K562 (cell line): ENCODE measurements at regions not wholly inside any gene's neighbourhood (a gene's known extent, or its start where the extent isn't known, plus 50 kb on each side); places are given as distances from the start of the nearest gene placed in this dataset.
A peak's percentile ranks its signal among the peaks of the same experiment; 100 is the strongest.

ENCODE experiments used
- BCOR ChIP-seq: fragments of 450-650 bp; IDR thresholded peaks from 2 replicates; pipeline ENCODE4 v1.6.1; 2016
- BMI1 ChIP-seq: fragments of 150-350 bp; IDR thresholded peaks from 2 replicates; pipeline ENCODE4 v1.6.1; 2014; ENCODE audit warnings: low read length
- CAMTA2 ChIP-seq: fragments of 250-450 bp; sonication (Bioruptor Pico); conservative IDR thresholded peaks from 2 replicates; pipeline ENCODE4 v1.5.1; 2022
- ETV5 ChIP-seq: sonication (generic); formaldehyde crosslinking; IDR thresholded peaks from 2 replicates; pipeline ENCODE4 v1.4.0; 2020; ENCODE audit warnings: low read depth, mild to moderate bottlenecking, missing genetic modification reagents
- HNRNPL ChIP-seq: fragments of 200-400 bp; formaldehyde crosslinking; IDR thresholded peaks from 2 replicates; pipeline ENCODE4 v1.6.1; 2017; ENCODE audit warnings: low read depth, mild to moderate bottlenecking, low read length
- SP1 ChIP-seq: sonication (generic); formaldehyde crosslinking; IDR thresholded peaks from 2 replicates; pipeline ENCODE4 v1.8.1; 2022; ENCODE audit warnings: mild to moderate bottlenecking, missing genetic modification reagents
- SRF ChIP-seq, 2 experiments: fragments of 250-450, 450-650 bp in 1 of 2; sonication (Bioruptor Pico) in 1 of 2; sonication (generic) in 1 of 2; formaldehyde crosslinking; IDR thresholded peaks; 2 replicates each; pipeline versions ENCODE4 v1.5.0 to v1.5.1; 2020 to 2022; ENCODE audit warnings: mild to moderate bottlenecking in 1 of 2, missing genetic modification reagents in 1 of 2
- THRAP3 ChIP-seq: fragments of 450-650 bp; IDR thresholded peaks from 2 replicates; pipeline ENCODE4 v1.6.1; 2016; ENCODE audit warnings: mild to moderate bottlenecking, inconsistent platforms, borderline replicate concordance
- YY1 ChIP-seq, 3 experiments: IDR thresholded peaks; 2 replicates each; pipeline ENCODE4 v1.6.1; 2011; ENCODE audit warnings: low read length in 2 of 3, mild to moderate bottlenecking in 2 of 3, moderate library complexity in 2 of 3, borderline replicate concordance in 1 of 3, control low read depth in 1 of 3, low read depth in 1 of 3; ENCODE audit not compliant: insufficient read depth in 3 of 3, insufficient replicate concordance in 2 of 3, control insufficient read depth in 1 of 3, insufficient read length in 1 of 3; ENCODE audit errors: extremely low read depth in 1 of 3
- ZFP1 ChIP-seq: fragments of 450-650 bp; formaldehyde crosslinking; IDR thresholded peaks from 2 replicates; pipeline ENCODE4 v1.4.0; 2020; ENCODE audit warnings: mild to moderate bottlenecking, mixed read lengths
- ZZZ3 ChIP-seq: fragments of 450-650 bp; IDR thresholded peaks from 2 replicates; pipeline ENCODE4 v1.6.1; 2016; ENCODE audit warnings: antibody characterized with exemption, mild to moderate bottlenecking, moderate library complexity
- TF ChIP-seq, protein P1 (sequence below): fragments of 250-450 bp; sonication (Bioruptor Pico); IDR thresholded peaks from 2 replicates; pipeline ENCODE4 v1.5.0; 2021; ENCODE audit warnings: mild to moderate bottlenecking, moderate library complexity
- TF ChIP-seq, protein P2 (sequence below): sonication (generic); formaldehyde crosslinking; IDR thresholded peaks from 2 replicates; pipeline ENCODE4 v1.8.0; 2023; ENCODE audit warnings: missing genetic modification reagents, mild to moderate bottlenecking, borderline replicate concordance
- TF ChIP-seq, protein P3 (sequence below), 3 experiments: fragments of 200-800 bp in 1 of 3; sonication (Bioruptor generic) in 1 of 3; sonication (generic) in 1 of 3; formaldehyde crosslinking in 1 of 3; IDR thresholded peaks; 2 replicates each; pipeline versions ENCODE4 v1.6.1 to v1.8.0; 2016 to 2022; ENCODE audit warnings: mild to moderate bottlenecking in 2 of 3, missing compliant biosample characterization in 2 of 3, missing genetic modification characterization in 2 of 3, missing genetic modification reagents in 1 of 3

DNA sequence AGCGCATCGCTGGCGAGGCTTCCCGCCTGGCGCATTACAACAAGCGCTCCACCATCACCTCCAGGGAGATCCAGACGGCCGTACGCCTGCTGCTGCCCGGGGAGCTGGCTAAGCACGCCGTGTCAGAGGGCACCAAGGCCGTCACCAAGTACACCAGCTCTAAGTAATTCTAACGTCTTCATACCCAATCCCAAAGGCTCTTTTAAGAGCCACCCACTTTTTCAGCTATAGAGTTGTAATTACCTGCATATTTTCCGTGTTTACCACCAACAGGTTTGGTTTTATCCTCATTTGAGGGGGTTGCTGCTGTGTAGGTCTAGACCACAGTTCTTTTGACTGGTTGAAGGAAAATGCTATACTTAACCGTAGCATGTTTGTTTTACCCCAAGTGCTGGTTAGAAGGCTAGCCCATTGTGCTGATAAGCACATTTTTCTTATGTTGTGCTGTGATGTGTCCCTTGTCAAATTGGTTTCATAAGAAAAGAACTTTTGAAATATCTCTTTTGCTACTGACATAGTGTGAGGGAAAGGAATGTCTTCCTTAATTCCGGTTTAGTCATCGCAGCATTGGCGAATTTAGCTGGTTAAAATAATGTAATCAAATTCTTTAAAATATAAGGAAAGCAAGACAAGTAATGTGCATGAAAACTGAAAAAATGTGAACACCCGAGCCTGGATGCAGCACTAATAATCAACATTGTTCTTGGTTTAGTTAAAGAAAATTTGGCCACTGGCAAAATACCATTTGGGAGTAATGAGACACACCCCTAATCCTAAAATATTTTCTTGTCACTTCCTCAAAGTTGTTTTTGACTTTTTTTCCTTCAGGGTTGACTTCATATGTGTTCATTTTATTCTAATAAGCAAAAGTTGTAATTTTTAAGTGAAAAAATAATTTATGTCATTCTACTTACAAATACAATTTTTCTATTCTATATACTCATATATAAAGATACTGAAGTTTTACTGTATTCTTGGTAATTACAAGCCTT lies 112.8 kb downstream of the HFE start (continued):
- TF ChIP-seq SP1 (CRISPR knock-in tag): peak; percentile 6; the same call in 1 of the 2 replicates
- no peak for TF ChIP-seq ZFP1 (CRISPR knock-in tag)
- 0 out of 2 replicates have a peak, but pooled peaks have one; percentile 69 for TF ChIP-seq THRAP3
- TF ChIP-seq CAMTA2 (CRISPR knock-in tag): 0 out of 2 replicates have a peak, but pooled peaks have one; percentile 11
- TF ChIP-seq, protein P1, sequence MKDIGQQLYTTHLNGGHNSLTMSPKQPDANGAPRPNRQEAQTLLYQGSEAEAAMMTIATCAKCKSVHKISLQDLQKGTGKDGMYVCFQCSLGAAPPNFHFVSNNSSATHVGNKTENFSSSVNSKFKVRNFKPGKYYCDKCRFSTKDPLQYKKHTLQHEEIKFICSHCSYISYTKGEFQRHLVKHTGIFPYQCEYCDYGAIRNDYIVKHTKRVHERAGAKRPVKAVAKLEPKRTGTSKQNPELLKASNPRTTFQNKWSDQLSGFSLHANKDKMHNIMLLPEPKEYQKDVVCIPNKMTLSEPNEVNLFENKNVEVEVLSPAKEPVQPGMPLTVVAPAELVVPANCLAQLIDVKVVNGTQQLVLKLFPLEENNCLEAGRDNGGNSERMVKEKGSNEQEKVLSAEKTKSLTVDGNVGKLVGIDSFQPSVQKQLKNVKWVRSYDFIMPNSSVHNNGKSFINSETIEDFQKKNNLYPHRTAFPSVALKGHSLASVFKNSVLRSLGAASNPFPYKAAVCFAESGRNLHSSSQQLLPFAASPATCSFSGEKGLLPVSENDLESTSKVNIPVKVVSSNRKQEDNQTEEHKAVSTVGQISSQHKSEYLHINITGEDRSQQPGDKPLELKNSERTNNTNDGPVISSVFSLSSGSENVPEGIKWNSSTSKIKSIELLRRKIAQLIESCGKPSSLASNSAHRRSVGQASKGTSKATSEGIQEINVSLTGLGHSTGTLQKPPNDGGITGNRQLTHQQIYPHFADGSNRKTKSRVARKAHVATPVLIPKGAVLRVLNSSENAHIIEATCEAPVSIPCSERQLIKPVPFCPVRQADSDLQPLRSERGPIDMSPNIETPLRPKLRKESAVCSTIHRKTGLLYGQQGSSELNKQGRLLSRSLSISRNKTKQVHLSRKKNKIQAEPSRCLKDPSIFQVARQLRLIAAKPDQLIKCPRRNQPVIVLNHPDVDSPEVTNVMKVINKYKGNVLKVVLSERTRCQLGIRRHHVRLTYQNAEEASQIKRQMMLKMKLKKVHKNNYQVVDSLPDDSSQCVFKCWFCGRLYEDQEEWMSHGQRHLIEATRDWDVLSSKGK (CRISPR knock-in tag): 0 out of 2 replicates have a peak, but pooled peaks have one; percentile 52
- TF ChIP-seq ZZZ3: no peak
- 0 out of 2 replicates have a peak, but pooled peaks have one; percentile 30 for TF ChIP-seq HNRNPL
- TF ChIP-seq, protein P2, sequence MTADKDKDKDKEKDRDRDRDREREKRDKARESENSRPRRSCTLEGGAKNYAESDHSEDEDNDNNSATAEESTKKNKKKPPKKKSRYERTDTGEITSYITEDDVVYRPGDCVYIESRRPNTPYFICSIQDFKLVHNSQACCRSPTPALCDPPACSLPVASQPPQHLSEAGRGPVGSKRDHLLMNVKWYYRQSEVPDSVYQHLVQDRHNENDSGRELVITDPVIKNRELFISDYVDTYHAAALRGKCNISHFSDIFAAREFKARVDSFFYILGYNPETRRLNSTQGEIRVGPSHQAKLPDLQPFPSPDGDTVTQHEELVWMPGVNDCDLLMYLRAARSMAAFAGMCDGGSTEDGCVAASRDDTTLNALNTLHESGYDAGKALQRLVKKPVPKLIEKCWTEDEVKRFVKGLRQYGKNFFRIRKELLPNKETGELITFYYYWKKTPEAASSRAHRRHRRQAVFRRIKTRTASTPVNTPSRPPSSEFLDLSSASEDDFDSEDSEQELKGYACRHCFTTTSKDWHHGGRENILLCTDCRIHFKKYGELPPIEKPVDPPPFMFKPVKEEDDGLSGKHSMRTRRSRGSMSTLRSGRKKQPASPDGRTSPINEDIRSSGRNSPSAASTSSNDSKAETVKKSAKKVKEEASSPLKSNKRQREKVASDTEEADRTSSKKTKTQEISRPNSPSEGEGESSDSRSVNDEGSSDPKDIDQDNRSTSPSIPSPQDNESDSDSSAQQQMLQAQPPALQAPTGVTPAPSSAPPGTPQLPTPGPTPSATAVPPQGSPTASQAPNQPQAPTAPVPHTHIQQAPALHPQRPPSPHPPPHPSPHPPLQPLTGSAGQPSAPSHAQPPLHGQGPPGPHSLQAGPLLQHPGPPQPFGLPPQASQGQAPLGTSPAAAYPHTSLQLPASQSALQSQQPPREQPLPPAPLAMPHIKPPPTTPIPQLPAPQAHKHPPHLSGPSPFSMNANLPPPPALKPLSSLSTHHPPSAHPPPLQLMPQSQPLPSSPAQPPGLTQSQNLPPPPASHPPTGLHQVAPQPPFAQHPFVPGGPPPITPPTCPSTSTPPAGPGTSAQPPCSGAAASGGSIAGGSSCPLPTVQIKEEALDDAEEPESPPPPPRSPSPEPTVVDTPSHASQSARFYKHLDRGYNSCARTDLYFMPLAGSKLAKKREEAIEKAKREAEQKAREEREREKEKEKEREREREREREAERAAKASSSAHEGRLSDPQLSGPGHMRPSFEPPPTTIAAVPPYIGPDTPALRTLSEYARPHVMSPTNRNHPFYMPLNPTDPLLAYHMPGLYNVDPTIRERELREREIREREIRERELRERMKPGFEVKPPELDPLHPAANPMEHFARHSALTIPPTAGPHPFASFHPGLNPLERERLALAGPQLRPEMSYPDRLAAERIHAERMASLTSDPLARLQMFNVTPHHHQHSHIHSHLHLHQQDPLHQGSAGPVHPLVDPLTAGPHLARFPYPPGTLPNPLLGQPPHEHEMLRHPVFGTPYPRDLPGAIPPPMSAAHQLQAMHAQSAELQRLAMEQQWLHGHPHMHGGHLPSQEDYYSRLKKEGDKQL (CRISPR knock-in tag): no peak; the same call in 1 of the 2 replicates
- TF ChIP-seq BCOR: 0 out of 2 replicates have a peak, but pooled peaks have one; percentile 8
- TF ChIP-seq YY1 (IDR thresholded peaks at IDR 0.05; ENCODE audit: borderline replicate concordance in 1 of 3, control insufficient read depth in 1 of 3, extremely low read depth in 1 of 3, insufficient read depth in 3 of 3, insufficient read length in 1 of 3, insufficient replicate concordance in 2 of 3, low read depth in 1 of 3, low read length in 2 of 3): peak in 1 of 3 experiments; percentile 54
- TF ChIP-seq, protein P3, sequence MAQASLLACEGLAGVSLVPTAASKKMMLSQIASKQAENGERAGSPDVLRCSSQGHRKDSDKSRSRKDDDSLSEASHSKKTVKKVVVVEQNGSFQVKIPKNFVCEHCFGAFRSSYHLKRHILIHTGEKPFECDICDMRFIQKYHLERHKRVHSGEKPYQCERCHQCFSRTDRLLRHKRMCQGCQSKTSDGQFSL (CRISPR knock-in tag; IDR thresholded peaks at IDR 0.05): peak; percentile 51
- TF ChIP-seq, protein P3 (tag; IDR thresholded peaks at IDR 0.05): no peak
- no peak for TF ChIP-seq ETV5 (CRISPR knock-in tag)
- no peak for TF ChIP-seq BMI1
- peak in 1 of 2 experiments; percentile 65; a peak in 2 of 4 replicates for TF ChIP-seq SRF (CRISPR knock-in tag; IDR thresholded peaks at IDR 0.05)
- TF ChIP-seq, all 486 proteins: peak for 121
